Adrenal gland (tissue), 5 donors: ENCODE measurements at regions not wholly inside any gene's neighbourhood (a gene's known extent, or its start where the extent isn't known, plus 50 kb on each side); places are given as distances from the start of the nearest gene placed in this dataset.
"Not testable (repeated sequence)": the region's sequence is repeated elsewhere in the genome, so short reads cannot be mapped to it uniquely, and the experiment has no call there.

Source experiments
- POLR2A ChIP-seq, 2 donors: fragments of 450-650 bp; IDR thresholded peaks; one replicate each; pipeline ENCODE4 v1.6.1; 2017; ENCODE audit warnings: antibody characterized with exemption in 2 of 2, mild to moderate bottlenecking in 2 of 2, moderate library complexity in 1 of 2
- TF ChIP-seq, protein P1 (sequence below), 6 experiments: fragments of 450-650 bp in 4 of 6; fragments of 200-600 bp in 2 of 6; sonication (generic) in 1 of 6; IDR thresholded peaks; 1 replicate in 5 of 6; 2 replicates in 1 of 6; pipeline versions ENCODE4 v1.5.1 to v1.8.0; 2016 to 2021; ENCODE audit warnings: antibody characterized with exemption in 6 of 6, mild to moderate bottlenecking in 2 of 6, moderate library complexity in 1 of 6
- donor health status: DM: no; HTN: no; CAD: no.

DNA sequence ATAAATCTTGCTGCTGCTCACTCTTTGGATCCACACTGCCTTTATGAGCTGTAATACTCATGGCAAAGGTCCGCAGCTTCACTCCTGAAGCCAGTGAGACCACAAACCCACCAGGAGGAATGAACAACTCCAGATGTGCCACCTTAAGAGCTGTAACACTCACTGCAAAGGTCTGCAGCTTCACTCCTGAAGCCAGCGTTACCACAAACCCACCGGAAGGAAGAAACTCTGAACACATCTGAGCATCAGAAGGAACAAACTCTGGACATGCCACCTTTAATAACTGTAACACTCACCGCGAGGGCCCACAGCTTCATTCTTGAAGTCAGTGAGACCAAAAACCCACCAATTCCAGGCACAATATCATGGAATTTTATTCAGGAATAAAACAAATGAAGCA lies 1635.9 kb upstream of the SLC39A10 start:
- TF ChIP-seq, protein P1, sequence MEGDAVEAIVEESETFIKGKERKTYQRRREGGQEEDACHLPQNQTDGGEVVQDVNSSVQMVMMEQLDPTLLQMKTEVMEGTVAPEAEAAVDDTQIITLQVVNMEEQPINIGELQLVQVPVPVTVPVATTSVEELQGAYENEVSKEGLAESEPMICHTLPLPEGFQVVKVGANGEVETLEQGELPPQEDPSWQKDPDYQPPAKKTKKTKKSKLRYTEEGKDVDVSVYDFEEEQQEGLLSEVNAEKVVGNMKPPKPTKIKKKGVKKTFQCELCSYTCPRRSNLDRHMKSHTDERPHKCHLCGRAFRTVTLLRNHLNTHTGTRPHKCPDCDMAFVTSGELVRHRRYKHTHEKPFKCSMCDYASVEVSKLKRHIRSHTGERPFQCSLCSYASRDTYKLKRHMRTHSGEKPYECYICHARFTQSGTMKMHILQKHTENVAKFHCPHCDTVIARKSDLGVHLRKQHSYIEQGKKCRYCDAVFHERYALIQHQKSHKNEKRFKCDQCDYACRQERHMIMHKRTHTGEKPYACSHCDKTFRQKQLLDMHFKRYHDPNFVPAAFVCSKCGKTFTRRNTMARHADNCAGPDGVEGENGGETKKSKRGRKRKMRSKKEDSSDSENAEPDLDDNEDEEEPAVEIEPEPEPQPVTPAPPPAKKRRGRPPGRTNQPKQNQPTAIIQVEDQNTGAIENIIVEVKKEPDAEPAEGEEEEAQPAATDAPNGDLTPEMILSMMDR (IDR thresholded peaks at IDR 0.05) = not testable (repeated sequence)
- not testable (repeated sequence) for TF ChIP-seq POLR2A (IDR thresholded peaks at IDR 0.05)
